ENCODE measurements at regions not wholly inside any gene's neighbourhood (a gene's known extent, or its start where the extent isn't known, plus 50 kb on each side); places are given as distances from the start of the nearest gene placed in this dataset.

DNA sequence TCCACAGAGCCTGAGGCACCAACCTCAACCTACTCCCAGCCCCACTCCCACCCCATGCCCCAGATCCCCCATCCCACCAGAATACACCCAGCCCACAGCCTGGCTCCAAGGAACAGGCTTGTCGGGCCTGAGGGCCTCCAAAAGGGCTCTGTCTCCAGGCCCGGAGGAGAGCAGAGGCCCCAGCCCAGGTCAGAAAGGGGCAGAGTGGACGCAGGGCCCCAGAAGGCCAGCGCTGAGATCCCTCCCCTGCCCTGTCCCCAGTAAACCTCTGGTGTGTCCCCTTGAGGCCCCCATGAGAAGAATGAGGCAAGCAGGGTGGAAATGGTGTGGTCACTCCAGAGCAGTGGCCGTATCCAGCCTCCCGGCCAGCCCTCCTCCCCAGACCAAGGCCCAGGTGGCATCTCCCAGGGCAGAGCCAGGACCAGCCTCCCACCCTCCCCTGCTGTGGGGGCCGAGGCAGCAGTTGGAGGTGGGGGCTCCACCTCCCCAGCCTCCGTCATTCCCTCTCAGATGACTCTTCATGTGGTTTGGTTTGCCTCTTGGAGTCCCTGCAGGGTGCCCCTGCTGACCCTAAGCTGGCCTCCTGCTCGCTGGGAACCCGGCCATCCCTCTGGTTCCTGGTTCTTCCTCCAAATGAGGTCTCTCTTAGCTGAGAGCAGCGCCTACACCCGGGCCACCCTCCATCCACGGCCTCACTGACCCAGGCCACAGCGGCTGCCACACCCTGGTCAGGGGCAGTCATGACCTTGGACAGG, 195.0 kb downstream of the IGLL1 start:
- Mint-ChIP-seq H3K27ac (no peak overlapping the region), H3K9me3 (no peaks in the 10 kb centered on the region; a peak in 1 of 5 replicates), H3K4me1 (peaks cover 9 to 17% of the 10 kb centered on the region in 2 experiments), H3K4me3 (no peak overlapping the region), H3K36me3 (ENCODE audit: insufficient read depth in 1 of 3, low read depth in 3 of 3) (no peaks in the 10 kb centered on the region; a peak in 1 of 7 replicates), H3K27me3 (ENCODE audit: low read depth) (peaks cover 56% of the 10 kb centered on the region)
- Histone ChIP-seq H2BK12ac (ENCODE audit: insufficient read length, low read depth, low read length) (no peak overlapping the region), H3K4me2 (ENCODE audit: insufficient read depth, insufficient read length, low read length) (no peak overlapping the region), H3K27ac (ENCODE audit: insufficient read length, low read depth, low read length) (no peak overlapping the region), H2BK5ac (ENCODE audit: insufficient read length, low read length) (no peak overlapping the region), H3T11ph (ENCODE audit: low read length) (no peak overlapping the region), H3K14ac (ENCODE audit: insufficient read depth, low read length) (no peak overlapping the region), H2BK120ac (ENCODE audit: low read depth, low read length, poor library complexity, severe bottlenecking) (no peak overlapping the region), H3K4me1 (ENCODE audit: insufficient read depth, low read length) (no peaks in the 10 kb centered on the region), H3K9me3 (ENCODE audit: control insufficient read depth, low read depth, low read length) (no peaks in the 10 kb centered on the region), H3K79me1 (ENCODE audit: insufficient read depth, low read depth, low read length, poor library complexity, severe bottlenecking) (no peaks in the 10 kb centered on the region), H2BK15ac (ENCODE audit: low read depth, low read length) (no peak overlapping the region), H4K91ac (ENCODE audit: insufficient read length, low read depth, low read length) (no peak overlapping the region), H3K56ac (ENCODE audit: insufficient read length, low read depth, low read length) (no peak overlapping the region), H2BK20ac (ENCODE audit: low read depth, low read length, poor library complexity, severe bottlenecking) (no peak overlapping the region), H2AK5ac (ENCODE audit: insufficient read length, low read length) (no peak overlapping the region), H3K23ac (ENCODE audit: insufficient read length, low read depth, low read length) (no peak overlapping the region), H4K20me1 (ENCODE audit: control insufficient read depth, insufficient read depth, insufficient read length) (no peaks in the 10 kb centered on the region), H3K79me2 (ENCODE audit: insufficient read depth, low read length) (no peaks in the 10 kb centered on the region), H4K5ac (ENCODE audit: insufficient read length, low read depth, low read length) (no peak overlapping the region), H4K8ac (replicated peaks; ENCODE audit: insufficient read length, low read depth, low read length) (no peak overlapping the region), H3K4ac (ENCODE audit: low read depth, low read length) (no peak overlapping the region), H3K9ac (ENCODE audit: extremely low read depth, insufficient read length, low read length) (no peak overlapping the region), H2AFZ (ENCODE audit: low read length) (no peak overlapping the region), H3K18ac (ENCODE audit: insufficient read length, low read depth, low read length) (no peak overlapping the region), H3K23me2 (ENCODE audit: insufficient read length, low read depth, low read length, poor library complexity, severe bottlenecking) (no peaks in the 10 kb centered on the region), H3K27me3 (ENCODE audit: insufficient read depth, low read length) (no peaks in the 10 kb centered on the region)
- no CpG with 5 or more reads among the region's 14 CpGs for WGBS (ENCODE audit: extremely low coverage, insufficient read length, low lambda C conversion rate)
- TF ChIP-seq, protein P1, sequence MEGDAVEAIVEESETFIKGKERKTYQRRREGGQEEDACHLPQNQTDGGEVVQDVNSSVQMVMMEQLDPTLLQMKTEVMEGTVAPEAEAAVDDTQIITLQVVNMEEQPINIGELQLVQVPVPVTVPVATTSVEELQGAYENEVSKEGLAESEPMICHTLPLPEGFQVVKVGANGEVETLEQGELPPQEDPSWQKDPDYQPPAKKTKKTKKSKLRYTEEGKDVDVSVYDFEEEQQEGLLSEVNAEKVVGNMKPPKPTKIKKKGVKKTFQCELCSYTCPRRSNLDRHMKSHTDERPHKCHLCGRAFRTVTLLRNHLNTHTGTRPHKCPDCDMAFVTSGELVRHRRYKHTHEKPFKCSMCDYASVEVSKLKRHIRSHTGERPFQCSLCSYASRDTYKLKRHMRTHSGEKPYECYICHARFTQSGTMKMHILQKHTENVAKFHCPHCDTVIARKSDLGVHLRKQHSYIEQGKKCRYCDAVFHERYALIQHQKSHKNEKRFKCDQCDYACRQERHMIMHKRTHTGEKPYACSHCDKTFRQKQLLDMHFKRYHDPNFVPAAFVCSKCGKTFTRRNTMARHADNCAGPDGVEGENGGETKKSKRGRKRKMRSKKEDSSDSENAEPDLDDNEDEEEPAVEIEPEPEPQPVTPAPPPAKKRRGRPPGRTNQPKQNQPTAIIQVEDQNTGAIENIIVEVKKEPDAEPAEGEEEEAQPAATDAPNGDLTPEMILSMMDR (conservative IDR thresholded peaks at IDR 0.05) = no peak
- DNase-seq = no peak

Data from H9 (cell line).